HepG2 (cell line): ENCODE measurements at regions not wholly inside any gene's neighbourhood (a gene's known extent, or its start where the extent isn't known, plus 50 kb on each side); places are given as distances from the start of the nearest gene placed in this dataset.

ENCODE experiments used
- CBX2 ChIP-seq, 2 experiments: fragments of 200-600 bp in 1 of 2; sonication (generic); formaldehyde crosslinking in 1 of 2; IDR thresholded peaks; 2 replicates each; pipeline versions ENCODE4 v1.7.0 to v1.8.1; 2018 to 2022; ENCODE audit warnings: low read depth in 2 of 2, low read length in 1 of 2, mild to moderate bottlenecking in 1 of 2, missing genetic modification reagents in 1 of 2
- ELF1 ChIP-seq: sonication (generic); formaldehyde crosslinking; IDR thresholded peaks from 2 replicates; pipeline ENCODE4 v1.4.0; 2020; ENCODE audit warnings: missing genetic modification reagents
- HDAC1 ChIP-seq: sonication (generic); formaldehyde crosslinking; IDR thresholded peaks from 2 replicates; pipeline ENCODE4 v1.5.1; 2020; ENCODE audit warnings: mild to moderate bottlenecking, missing genetic modification reagents
- HIC2 ChIP-seq: sonication (generic); formaldehyde crosslinking; IDR thresholded peaks from 2 replicates; pipeline ENCODE4 v1.9.0; 2022; ENCODE audit warnings: low read depth, missing genetic modification reagents
- HOXA5 ChIP-seq: sonication (generic); formaldehyde crosslinking; IDR thresholded peaks from 2 replicates; pipeline ENCODE4 v1.4.0; 2020; ENCODE audit warnings: missing genetic modification reagents
- KAT2B ChIP-seq: fragments of 150-350 bp; IDR thresholded peaks from 2 replicates; pipeline ENCODE4 v1.6.1; 2014; ENCODE audit warnings: low read depth, low read length, borderline replicate concordance
- MTA1 ChIP-seq: sonication (generic); formaldehyde crosslinking; IDR thresholded peaks from 2 replicates; pipeline ENCODE4 v1.4.0; 2020; ENCODE audit warnings: missing genetic modification reagents, mild to moderate bottlenecking, borderline replicate concordance
- PTBP1 ChIP-seq: fragments of 200-400 bp; formaldehyde crosslinking; IDR thresholded peaks from 2 replicates; pipeline ENCODE4 v1.6.1; 2018; ENCODE audit warnings: low read length, low read depth; ENCODE audit not compliant: poor library complexity, severe bottlenecking
- RNF2 ChIP-seq: fragments of 450-650 bp; conservative IDR thresholded peaks from 2 replicates; pipeline ENCODE4 v1.6.1; 2016; ENCODE audit warnings: low read depth
- SP2 ChIP-seq: sonication (generic); formaldehyde crosslinking; IDR thresholded peaks from 2 replicates; pipeline ENCODE4 v1.5.1; 2020; ENCODE audit warnings: mild to moderate bottlenecking, missing genetic modification reagents
- YEATS4 ChIP-seq: sonication (generic); formaldehyde crosslinking; IDR thresholded peaks from 2 replicates; pipeline ENCODE4 v1.4.0; 2020; ENCODE audit warnings: missing genetic modification reagents, borderline replicate concordance
- ZBTB39 ChIP-seq: sonication (generic); formaldehyde crosslinking; IDR thresholded peaks from 2 replicates; pipeline ENCODE4 v1.5.0; 2020; ENCODE audit warnings: missing genetic modification reagents
- ZKSCAN1 ChIP-seq: fragments of 150-350 bp; IDR thresholded peaks from 2 replicates; pipeline ENCODE4 v1.6.1; 2014; ENCODE audit warnings: low read length
- ZNF251 ChIP-seq: sonication (generic); formaldehyde crosslinking; IDR thresholded peaks from 2 replicates; pipeline ENCODE4 v1.9.0; 2021; ENCODE audit warnings: mild to moderate bottlenecking, missing genetic modification reagents
- ZNF414 ChIP-seq: sonication (generic); formaldehyde crosslinking; IDR thresholded peaks from 2 replicates; pipeline ENCODE4 v1.5.0; 2020; ENCODE audit warnings: missing genetic modification reagents
- ZNF703 ChIP-seq: sonication (generic); formaldehyde crosslinking; IDR thresholded peaks from 2 replicates; pipeline ENCODE4 v1.5.1; 2020; ENCODE audit warnings: missing genetic modification reagents, mild to moderate bottlenecking, moderate library complexity, borderline replicate concordance
- ZNF816 ChIP-seq: sonication (generic); formaldehyde crosslinking; IDR thresholded peaks from 2 replicates; pipeline ENCODE4 v1.8.0; 2022; ENCODE audit warnings: missing genetic modification reagents, mild to moderate bottlenecking, borderline replicate concordance
- TF ChIP-seq, protein P1 (sequence below): sonication (generic); formaldehyde crosslinking; IDR thresholded peaks from 2 replicates; pipeline ENCODE4 v1.4.0; 2020; ENCODE audit warnings: missing genetic modification reagents, borderline replicate concordance
- TF ChIP-seq, protein P2 (sequence below): sonication (generic); formaldehyde crosslinking; IDR thresholded peaks from 2 replicates; pipeline ENCODE4 v1.5.0; 2020; ENCODE audit warnings: missing genetic modification reagents

DNA sequence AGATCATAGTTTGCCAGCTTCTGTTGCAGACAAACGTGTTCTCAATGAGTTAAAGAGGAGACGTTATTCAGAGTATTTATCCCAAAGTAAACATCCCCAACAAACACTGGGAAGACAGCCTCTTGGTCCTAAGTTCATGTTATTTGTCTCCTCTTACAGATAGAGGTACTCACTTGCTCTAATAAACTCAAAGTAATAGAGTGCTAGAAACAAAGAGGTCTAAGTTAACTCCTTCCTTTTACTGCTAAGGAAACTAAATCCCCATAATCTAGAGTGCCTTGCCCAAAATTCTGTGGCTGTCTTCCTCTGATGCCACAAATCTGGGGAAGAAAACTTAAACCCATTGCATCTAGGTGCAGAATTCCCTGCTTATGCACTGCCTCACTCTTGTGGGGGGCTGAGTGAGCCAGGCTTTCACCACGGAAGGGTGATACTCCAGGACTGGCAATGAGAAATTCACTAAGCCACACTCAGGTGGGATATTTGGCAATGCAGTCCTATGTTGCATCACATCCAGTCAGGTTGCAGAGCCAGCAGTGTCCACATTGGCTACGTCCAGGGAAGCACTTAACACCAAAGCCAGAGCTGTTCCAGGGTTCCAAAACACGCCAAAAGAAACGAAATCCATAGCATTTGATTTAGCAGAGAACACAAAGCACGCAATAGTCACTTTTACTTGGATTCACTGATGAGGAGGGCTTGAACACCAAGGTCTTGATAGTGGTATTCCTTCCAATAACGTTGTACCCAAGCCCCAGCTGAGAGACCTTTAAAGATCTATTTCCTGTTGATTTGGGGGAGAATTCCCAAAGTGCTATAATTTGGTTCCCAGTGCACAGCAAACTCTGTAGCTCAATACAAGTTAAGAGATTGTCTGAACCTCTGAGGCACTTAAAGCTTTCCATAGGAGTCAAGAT, 81.0 kb upstream of the FOXQ1 start (continued):
- TF ChIP-seq ZBTB39 (CRISPR knock-in tag) (peak; percentile 97), YEATS4 (peak; percentile 66), ELF1 (CRISPR knock-in tag) (no peak), ZNF703 (CRISPR knock-in tag) (no peak), RNF2 (no peak), ZNF251 (CRISPR knock-in tag) (no peak), HIC2 (CRISPR knock-in tag) (peak; percentile 31; the same call in 1 of the 2 replicates), HOXA5 (CRISPR knock-in tag) (0 out of 2 replicates have a peak, but pooled peaks have one; percentile 49), CBX2 (IDR thresholded peaks at IDR 0.05; ENCODE audit: low read depth, low read length) (no peak), CBX2 (CRISPR knock-in tag; IDR thresholded peaks at IDR 0.05; ENCODE audit: low read depth) (no peak), HDAC1 (0 out of 2 replicates have a peak, but pooled peaks have one; percentile 43), SP2 (no peak), ZNF414 (CRISPR knock-in tag) (peak; percentile 48; the same call in 1 of the 2 replicates), KAT2B (no peak), PTBP1 (no peak), MTA1 (CRISPR knock-in tag) (no peak; the same call in 1 of the 2 replicates), ZKSCAN1 (no peak), ZNF816 (no peak)
- TF ChIP-seq, protein P1, sequence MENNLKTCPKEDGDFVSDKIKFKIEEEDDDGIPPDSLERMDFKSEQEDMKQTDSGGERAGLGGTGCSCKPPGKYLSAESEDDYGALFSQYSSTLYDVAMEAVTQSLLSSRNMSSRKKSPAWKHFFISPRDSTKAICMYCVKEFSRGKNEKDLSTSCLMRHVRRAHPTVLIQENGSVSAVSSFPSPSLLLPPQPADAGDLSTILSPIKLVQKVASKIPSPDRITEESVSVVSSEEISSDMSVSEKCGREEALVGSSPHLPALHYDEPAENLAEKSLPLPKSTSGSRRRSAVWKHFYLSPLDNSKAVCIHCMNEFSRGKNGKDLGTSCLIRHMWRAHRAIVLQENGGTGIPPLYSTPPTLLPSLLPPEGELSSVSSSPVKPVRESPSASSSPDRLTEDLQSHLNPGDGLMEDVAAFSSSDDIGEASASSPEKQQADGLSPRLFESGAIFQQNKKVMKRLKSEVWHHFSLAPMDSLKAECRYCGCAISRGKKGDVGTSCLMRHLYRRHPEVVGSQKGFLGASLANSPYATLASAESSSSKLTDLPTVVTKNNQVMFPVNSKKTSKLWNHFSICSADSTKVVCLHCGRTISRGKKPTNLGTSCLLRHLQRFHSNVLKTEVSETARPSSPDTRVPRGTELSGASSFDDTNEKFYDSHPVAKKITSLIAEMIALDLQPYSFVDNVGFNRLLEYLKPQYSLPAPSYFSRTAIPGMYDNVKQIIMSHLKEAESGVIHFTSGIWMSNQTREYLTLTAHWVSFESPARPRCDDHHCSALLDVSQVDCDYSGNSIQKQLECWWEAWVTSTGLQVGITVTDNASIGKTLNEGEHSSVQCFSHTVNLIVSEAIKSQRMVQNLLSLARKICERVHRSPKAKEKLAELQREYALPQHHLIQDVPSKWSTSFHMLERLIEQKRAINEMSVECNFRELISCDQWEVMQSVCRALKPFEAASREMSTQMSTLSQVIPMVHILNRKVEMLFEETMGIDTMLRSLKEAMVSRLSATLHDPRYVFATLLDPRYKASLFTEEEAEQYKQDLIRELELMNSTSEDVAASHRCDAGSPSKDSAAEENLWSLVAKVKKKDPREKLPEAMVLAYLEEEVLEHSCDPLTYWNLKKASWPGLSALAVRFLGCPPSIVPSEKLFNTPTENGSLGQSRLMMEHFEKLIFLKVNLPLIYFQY: no peak
- TF ChIP-seq, protein P2, sequence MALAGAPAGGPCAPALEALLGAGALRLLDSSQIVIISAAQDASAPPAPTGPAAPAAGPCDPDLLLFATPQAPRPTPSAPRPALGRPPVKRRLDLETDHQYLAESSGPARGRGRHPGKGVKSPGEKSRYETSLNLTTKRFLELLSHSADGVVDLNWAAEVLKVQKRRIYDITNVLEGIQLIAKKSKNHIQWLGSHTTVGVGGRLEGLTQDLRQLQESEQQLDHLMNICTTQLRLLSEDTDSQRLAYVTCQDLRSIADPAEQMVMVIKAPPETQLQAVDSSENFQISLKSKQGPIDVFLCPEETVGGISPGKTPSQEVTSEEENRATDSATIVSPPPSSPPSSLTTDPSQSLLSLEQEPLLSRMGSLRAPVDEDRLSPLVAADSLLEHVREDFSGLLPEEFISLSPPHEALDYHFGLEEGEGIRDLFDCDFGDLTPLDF: no peak
